ENCODE measurements at regions not wholly inside any gene's neighbourhood (a gene's known extent, or its start where the extent isn't known, plus 50 kb on each side); places are given as distances from the start of the nearest gene placed in this dataset.
"Not testable (repeated sequence)": the region's sequence is repeated elsewhere in the genome, so short reads cannot be mapped to it uniquely, and the experiment has no call there.

GRCh38 chr3:14252321-14253021 is 73.9 kb downstream of the LSM3 start:
- DNase-seq (ENCODE audit: low spot score) = no peak

DNA sequence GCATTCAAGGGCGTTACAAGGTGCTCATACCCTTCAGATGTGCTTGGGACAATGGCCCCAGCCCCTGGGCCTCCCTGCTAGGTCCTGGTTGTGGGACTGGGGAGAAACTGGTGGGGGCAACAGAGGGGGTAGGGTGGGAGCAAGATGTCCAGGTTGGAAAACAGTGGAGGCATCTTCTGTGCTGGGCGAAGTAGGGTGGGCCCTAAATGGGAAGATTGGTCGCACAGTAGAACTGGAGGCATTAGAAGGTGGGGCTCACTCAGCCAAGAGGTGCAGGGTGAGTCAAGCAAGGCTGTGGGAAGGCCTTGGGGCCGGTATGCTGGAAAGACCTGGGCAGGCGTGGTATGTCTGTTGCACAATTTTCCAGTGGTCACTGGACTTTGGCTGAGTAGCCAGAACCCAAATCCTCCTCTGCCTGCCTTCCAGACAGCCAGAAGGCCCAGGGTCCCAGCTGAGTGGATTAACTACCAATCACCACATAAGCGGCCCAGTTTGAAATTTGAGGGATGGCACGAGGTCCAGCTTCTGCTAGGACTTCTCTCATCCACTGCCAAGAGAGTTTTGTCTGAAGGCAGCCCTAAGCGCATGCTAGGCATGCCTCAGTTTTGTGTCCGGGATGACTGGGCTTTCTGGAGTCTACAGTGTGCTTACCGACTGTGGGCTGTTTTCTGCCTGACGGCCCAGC is 74.5 kb downstream of the LSM3 start:
- DNase-seq (ENCODE audit: low spot score) = peak; percentile 84

DNA sequence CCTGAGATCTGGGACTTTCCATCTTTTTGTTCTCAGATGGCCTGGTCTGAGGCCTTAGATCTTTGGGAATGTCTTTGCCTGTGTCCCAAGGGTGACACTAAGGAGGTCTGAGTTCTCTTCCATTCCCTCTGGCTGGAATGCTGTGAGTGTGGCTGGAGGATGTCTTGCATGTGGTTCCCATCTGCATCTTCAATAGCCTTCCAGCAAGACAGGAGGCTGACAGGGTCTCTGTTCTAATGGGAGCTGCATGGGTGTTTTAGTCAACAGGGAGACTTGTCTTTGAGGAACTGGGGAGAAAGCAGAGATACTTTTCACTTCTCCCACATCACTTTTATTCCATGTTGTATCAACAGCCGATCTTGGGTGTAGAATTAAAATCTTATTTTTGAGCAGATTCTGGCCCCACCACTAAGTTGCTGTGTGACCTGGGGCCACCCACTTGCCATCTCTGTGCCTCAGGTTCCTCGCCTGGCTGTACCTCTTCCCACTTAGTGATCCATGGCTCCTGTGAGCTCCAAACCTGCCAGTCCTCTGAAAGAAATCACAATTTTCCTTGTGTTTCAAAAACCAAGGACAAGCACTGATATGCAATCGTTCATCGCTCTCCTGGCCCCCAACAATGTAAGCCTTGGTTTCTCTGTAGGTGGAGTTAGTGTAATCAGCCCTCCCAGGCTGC is 75.2 kb downstream of the LSM3 start:
- DNase-seq (ENCODE audit: low spot score) = no peak

DNA sequence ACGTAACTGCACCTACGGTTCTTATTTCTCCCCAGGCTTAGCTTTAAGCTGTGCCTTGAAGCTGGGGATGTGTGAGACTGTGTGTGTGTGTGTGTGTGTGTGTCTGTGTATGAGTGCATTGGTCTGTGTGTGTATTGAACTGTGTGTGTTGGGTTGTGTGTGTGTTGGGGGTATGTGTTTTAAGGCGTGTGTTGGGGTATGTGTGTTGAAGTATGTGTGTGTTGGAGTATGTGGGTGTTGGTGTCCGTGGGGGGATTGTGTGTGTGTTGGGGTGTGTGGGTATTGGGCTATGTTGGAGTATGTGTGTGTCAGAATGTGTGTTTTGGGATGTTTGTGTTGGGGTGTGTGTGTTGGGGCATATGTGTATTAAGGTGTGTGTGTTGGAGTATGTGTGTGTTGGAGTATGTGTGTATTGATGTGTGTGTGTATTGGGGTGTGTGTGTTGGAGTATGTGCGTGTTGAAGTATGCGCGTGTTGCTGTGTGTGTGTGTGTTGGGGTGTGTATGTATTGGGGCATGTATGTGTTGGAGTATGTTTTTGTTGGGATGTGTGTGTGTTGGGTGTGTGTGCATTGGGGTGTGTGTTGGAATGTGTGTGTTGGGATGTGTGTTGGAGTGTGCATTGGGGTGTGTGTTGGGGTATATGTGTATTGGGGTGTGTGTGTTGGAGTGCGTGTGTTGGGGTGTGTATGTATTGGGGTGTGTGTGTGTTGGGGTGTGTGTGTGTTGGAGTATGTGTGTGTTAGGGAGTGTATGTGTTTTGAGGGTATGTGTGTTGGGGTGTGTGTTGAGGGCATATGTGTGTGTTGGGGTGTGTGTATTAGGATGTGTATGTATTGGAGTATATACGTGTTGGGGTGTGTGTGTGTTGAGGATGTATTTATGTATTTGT is 76.4 kb downstream of the LSM3 start:
- no peak for DNase-seq (ENCODE audit: low spot score)

- DNase-seq (ENCODE audit: low spot score) = no peak
Observed at GRCh38 chr3:14256046-14256445, 77.4 kb downstream of the LSM3 start.

- no peak for DNase-seq (ENCODE audit: low spot score)
Observed at GRCh38 chr3:14256561-14257342, 78.1 kb downstream of the LSM3 start.

GRCh38 chr3:14258906-14259904 is 80.6 kb downstream of the LSM3 start:
- no peak for DNase-seq (ENCODE audit: low spot score)

DNA sequence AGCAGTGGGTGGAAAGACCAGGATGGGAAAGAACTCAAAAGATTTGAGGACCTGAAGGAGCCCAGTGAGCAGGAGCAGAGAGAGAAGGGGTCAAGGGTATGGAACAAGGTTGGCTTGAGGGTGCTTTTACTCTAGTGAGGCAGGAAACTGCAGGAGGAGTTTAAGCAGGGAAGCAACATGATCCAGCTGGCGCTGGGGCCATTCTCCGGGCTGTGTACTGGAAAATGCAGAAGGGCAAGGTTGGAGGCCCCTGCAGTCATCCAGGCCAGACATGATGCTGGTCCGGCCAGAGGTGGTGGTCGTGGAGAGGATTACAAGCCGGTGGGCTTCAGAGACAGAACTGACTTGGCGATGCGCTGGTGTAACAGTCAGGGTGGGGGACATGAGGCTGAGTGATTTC is 81.8 kb downstream of the LSM3 start:
- no peak for DNase-seq (ENCODE audit: low spot score)

DNA sequence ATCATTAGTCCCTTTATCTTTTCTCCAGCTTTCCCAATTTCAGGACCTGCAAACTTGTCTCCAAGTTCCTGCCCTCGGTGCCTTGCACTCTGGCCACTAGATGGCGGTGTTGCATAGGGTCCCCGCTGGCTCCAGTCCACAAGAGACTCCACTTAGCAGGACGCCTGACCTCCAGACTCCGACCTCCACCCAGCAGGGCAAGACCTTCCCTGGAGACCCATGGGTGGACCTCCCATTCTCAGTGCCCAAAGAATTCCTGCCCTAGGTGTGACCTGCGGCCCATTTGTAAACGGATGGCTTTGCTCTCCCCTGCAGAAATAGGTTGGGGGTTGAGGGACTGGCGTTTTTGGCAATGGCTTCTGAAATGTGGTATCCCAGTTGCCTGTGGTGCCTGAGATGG is 82.6 kb downstream of the LSM3 start:
- peak; percentile 88 for DNase-seq (ENCODE audit: low spot score)

GRCh38 chr3:14262212-14262611 is 83.6 kb downstream of the LSM3 start:
- no peak for DNase-seq (ENCODE audit: low spot score)

DNA sequence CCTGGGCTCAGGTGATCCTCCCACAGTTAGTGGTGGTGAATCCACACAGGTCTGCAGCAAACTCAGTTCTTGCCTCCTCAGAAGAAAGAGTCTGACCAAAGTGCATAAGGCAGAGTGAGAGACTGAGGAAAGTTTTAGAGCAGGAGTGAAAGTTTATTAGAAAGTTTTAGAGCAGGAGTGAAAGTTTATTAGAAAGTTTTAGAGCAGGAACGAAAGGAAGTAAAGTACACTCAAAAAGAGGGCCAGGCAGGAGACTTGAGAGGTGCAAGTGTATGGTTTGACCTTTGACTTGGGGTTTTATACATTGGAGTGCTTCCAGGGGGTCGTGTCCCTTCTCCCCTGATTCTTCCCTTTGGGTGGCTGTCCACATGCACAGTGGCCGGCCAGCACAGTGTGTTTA is 84.2 kb downstream of the LSM3 start:
- DNase-seq (ENCODE audit: low spot score) = no peak

DNA sequence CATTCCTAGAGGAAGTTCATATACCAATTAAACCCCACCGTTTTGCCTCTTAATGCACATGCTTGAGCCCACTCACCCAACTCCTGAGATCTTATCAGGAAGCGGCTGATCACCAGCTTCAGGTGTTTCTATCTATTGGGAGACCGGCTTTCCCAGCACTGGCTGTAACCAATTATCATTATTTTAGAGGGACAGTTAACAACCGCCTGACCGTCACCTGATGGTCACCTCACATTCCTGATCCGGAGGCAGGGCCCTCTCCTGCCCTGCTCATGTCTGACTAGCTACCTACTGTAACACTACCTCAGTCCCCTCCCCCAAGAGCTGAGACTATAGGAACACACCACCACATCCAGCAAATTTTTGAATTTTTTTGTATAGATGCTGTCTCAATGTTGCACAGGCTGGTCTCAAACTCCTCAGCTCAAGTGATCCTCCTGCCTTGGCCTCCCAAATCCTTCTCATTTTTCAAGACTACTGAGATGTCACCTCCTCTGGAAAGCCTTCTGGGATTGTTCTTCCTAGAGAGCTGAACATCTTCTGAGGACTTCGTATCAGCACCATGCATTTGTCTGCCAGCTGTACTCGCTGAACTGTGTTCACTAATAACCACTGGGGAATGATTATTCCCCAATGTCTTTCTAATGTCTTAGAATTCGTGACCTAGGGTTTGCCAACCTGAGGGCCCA is 84.8 kb downstream of the LSM3 start:
- no peak for DNase-seq (ENCODE audit: low spot score)

DNA sequence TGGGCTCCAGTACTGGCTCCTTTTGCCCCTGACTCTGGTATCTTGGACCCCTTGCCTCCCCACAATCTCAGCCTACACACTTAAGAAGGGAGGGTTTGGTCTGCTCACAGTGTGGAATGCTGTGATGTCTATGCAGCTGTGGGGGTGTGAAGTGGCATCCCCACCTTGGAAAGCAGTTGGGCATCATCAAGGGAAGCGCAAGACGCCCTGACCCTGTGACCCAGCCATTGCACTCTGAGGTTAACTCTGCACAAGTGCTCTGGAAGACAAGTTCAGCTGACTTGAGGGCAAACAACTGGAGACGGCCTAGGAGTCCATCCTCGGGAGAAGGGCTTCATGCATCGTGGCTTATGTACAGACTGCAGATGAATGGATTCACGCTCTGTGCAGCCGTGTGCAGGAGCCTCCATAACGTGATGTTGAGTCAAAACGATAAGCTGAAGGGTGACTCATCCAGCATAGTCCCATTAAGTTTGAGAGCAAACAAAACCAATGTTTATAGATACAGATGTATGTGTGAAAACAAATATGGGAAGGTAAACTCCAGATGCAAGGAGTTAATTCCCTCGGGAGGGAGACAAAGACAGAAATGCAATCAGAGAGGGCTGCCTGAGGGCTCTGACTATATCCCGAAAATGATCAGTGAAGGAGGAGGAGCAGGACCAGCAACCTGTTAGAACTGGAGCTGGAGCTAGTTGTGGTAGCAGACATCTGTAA is 86.8 kb downstream of the LSM3 start:
- no peak for DNase-seq (ENCODE audit: low spot score)

DNA sequence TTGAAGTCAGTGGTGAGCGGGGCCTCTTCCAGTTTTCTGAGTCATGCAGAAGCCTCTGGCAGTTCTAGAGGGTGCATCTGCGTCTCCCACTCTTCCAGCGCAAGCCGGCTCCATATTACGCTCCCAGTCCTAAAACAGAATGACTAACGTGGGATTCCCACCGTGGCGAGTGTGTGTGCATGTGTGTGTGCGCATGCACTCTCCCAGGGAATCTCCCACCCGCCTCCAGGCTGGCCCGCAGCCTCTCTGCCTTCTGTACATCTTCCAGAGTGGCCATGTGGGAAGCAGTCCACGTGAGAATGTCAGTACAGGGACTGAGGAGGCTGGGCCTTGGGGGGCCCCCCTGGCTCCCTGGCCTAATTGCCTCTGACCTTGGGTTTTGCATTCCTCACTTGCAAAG is 87.7 kb downstream of the LSM3 start:
- DNase-seq (ENCODE audit: low spot score) = peak; percentile 88

- DNase-seq (ENCODE audit: low spot score) = no peak
Observed at GRCh38 chr3:14267976-14268375, 89.4 kb downstream of the LSM3 start.

- no peak for DNase-seq (ENCODE audit: low spot score)
Observed at GRCh38 chr3:14268897-14269296, 90.3 kb downstream of the LSM3 start.

- not testable (repeated sequence) for DNase-seq (ENCODE audit: low spot score)
Observed at GRCh38 chr3:14272041-14272958, 93.7 kb downstream of the LSM3 start.

Data from AG20443 (cell line).